Hematopoietic multipotent progenitor cell treated with erythropoietin and hydrocortisone succinate and interleukin-3 and kit ligand, for 15 days (in vitro differentiated cells): ENCODE measurements at regions not wholly inside any gene's neighbourhood (a gene's known extent, or its start where the extent isn't known, plus 50 kb on each side); places are given as distances from the start of the nearest gene placed in this dataset.

Experiments used
- DNase-seq: peaks from one replicate; pipeline ENCODE4 v3.0.0-alpha.2; 2015; ENCODE audit warnings: low spot score

DNA sequence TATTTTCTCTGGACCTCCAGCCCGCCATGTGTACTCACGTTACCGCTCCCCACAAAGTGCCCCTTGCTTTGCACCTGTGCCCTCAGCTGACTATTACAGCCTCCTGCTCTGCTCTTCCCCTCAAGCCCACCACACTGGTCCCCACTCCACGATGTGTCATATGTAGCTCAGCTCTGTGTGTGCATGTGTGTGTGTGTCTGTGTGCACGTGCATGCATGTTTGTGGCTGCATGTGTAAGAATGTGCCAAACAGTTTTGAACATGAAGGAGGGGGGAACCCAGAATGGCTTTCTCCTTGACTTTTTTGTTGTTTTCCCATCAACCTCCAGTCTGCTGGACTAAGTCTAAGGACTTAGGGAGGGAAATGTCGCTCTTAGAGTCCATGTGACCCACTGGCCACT lies 54.8 kb upstream of the BTRC start:
- DNase-seq: no peak

- DNase-seq: peak; percentile 60
Measured at GRCh38 chr10:101301111-101301731, 52.7 kb upstream of the BTRC start.

GRCh38 chr10:101303087-101303703 lies 50.8 kb upstream of the BTRC start:
- DNase-seq: no peak
